ENCODE measurements at regions not wholly inside any gene's neighbourhood (a gene's known extent, or its start where the extent isn't known, plus 50 kb on each side); places are given as distances from the start of the nearest gene placed in this dataset.

- TF ChIP-seq CTCF (IDR thresholded peaks at IDR 0.05; ENCODE audit: borderline replicate concordance, control extremely low read depth, extremely low read depth, insufficient read depth, missing control alignments), result no peak
- in situ Hi-C loops (cut with MboI; ENCODE audit: low sequenced_read_pairs, unreplicated experiment), result no loop called here
- DNase-seq (ENCODE audit: low spot score), result no peak
Observed at GRCh38 chr1:191343816-191344215, 814.4 kb upstream of the RGS18 start.

- in situ Hi-C loops (cut with MboI; ENCODE audit: low sequenced_read_pairs, unreplicated experiment), result no loop called here
- DNase-seq (ENCODE audit: low spot score), result no peak
- TF ChIP-seq CTCF (IDR thresholded peaks at IDR 0.05; ENCODE audit: borderline replicate concordance, control extremely low read depth, extremely low read depth, insufficient read depth, missing control alignments), result no peak
Observed at GRCh38 chr1:191346381-191346780, 811.9 kb upstream of the RGS18 start.

GRCh38 chr1:191348328-191348727, 809.9 kb upstream of the RGS18 start:
- TF ChIP-seq CTCF (IDR thresholded peaks at IDR 0.05; ENCODE audit: borderline replicate concordance, control extremely low read depth, extremely low read depth, insufficient read depth, missing control alignments), result no peak
- no peak for DNase-seq (ENCODE audit: low spot score)
- in situ Hi-C loops (cut with MboI; ENCODE audit: low sequenced_read_pairs, unreplicated experiment), result no loop called here

GRCh38 chr1:191350938-191351337, 807.3 kb upstream of the RGS18 start:
- TF ChIP-seq CTCF (IDR thresholded peaks at IDR 0.05; ENCODE audit: borderline replicate concordance, control extremely low read depth, extremely low read depth, insufficient read depth, missing control alignments), result no peak
- no peak for DNase-seq (ENCODE audit: low spot score)
- in situ Hi-C loops (cut with MboI; ENCODE audit: low sequenced_read_pairs, unreplicated experiment), result no loop called here

GRCh38 chr1:191358724-191359123, 799.5 kb upstream of the RGS18 start:
- no peak for TF ChIP-seq CTCF (IDR thresholded peaks at IDR 0.05; ENCODE audit: borderline replicate concordance, control extremely low read depth, extremely low read depth, insufficient read depth, missing control alignments)
- in situ Hi-C loops (cut with MboI; ENCODE audit: low sequenced_read_pairs, unreplicated experiment), result no loop called here
- no peak for DNase-seq (ENCODE audit: low spot score)

DNA sequence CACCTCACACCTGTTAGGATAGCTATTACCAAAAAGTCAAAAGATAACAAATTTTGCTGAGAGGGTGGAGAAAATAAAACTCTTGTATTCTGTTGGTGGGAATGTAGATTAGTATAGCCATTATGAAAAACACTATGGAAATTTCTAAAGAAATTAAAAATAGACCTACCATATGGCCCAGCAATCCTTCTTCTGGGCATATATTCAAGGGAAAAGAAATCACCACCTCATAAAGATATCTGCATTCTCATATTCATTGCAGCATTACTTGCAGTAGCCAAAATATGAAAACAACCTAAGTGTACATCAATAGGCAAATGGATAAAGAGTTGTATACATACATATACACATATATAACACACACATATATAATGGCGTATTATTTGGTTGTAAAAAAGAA, 791.6 kb upstream of the RGS18 start:
- in situ Hi-C loops (cut with MboI; ENCODE audit: low sequenced_read_pairs, unreplicated experiment), result no loop called here
- TF ChIP-seq CTCF (IDR thresholded peaks at IDR 0.05; ENCODE audit: borderline replicate concordance, control extremely low read depth, extremely low read depth, insufficient read depth, missing control alignments), result no peak

More for the DNA sequence above, 791.6 kb upstream of the RGS18 start:
- DNase-seq (ENCODE audit: low spot score), result no peak

All from GM13976 (cell line).